ENCODE measurements at regions not wholly inside any gene's neighbourhood (a gene's known extent, or its start where the extent isn't known, plus 50 kb on each side); places are given as distances from the start of the nearest gene placed in this dataset.

DNA sequence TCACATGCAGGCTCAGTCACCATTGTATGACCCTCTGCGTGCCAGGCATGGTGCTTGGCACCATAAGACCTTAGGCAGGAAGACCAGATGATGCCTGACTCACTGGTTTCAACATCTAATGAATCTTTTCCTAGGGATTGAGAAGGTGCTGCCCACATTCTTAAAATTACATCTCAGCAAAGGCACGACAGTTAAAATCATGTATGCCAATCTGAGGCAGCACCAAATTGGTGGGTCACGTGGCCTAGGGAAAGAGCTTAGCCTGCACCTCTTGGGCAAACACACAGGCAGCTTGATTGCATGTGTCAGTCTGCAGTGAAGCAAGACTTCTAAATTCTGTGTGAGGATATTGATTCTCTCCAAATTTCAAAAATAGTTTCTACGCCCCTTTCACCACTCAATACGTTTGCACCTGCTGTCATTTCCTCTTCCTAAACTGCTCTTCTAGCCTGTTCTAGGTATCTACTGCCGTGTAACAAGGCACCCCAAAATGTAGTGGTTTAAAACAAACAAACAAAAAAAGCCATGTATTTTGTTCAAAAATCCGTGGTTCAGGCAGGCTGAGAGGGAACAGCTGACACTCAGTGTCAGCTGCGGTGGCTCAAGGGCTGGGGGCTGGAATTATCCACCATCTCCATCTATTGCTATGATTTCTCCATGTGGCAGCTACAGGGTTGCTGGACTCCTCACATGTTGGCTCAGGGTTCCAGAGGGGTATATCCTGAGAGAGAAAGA lies 160.2 kb upstream of the FGGY start:
- DNase-seq, result no peak

DNA sequence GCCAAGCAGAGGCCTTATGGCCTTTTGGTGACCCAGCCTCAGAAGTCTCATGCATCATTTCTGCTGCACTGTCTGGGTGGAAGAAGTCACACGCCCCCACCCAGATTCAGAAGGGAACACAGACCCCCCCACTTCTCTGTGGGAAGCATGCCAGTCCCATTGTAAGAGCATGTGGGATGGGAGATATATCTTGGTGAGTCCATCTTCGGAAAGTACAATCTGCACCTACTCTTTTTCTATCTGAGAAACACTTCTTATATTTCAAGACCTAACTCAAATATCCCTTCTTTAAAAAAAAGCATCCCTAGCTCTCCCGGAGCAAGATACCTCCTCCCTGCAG lies 159.6 kb upstream of the FGGY start:
- DNase-seq, result no peak

- DNase-seq, result no peak
Measured at GRCh38 chr1:59137968-59138367, 158.9 kb upstream of the FGGY start.

- peak; percentile 59 for DNase-seq
Measured at GRCh38 chr1:59138402-59138801, 158.5 kb upstream of the FGGY start.

GRCh38 chr1:59139396-59139795 lies 157.5 kb upstream of the FGGY start:
- no peak for DNase-seq

GRCh38 chr1:59141267-59141863 lies 155.5 kb upstream of the FGGY start:
- no peak for DNase-seq

DNA sequence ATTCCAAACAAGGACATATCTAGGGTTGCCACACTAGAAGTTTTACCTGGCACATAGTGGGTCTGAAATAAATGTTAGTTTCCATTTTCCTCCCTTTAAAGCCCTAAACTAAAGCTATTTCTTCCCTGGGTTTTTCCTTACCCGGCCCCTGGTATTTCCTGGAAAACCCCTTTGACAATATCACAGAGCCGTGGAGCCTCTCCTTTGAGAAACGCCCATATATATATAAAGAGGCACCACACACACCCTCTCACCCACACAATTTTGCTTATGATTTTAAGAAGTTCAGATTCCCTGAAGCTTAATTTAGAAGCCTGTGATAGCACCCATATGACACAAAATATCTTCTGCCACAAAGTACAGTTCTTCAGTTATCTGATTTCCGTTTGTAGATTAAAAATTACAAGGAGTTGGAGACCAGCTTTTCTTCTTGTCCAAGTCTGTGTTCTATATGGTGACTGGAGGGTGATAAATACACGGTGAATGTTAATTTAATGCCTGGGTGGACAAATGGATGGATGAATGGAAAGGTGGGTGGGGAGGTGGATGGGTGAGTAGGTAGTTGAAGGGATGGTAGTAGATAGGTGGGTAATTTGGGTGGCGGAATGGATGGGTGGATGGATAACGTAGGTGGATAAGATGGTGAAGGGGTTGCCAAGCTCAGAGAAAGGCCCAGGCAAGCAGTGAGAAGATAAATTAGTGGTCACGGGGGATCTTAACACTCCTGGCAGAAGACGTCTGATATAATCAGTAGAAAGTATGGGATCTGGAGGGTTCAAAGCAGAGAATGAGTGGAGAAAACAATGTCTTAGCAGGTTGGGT lies 154.4 kb upstream of the FGGY start:
- DNase-seq, result no peak

- DNase-seq, result no peak
Measured at GRCh38 chr1:59143133-59143487, 153.8 kb upstream of the FGGY start.

GRCh38 chr1:59143811-59144210 lies 153.1 kb upstream of the FGGY start:
- DNase-seq, result no peak

GRCh38 chr1:59144959-59145358 lies 151.9 kb upstream of the FGGY start:
- no peak for DNase-seq

DNA sequence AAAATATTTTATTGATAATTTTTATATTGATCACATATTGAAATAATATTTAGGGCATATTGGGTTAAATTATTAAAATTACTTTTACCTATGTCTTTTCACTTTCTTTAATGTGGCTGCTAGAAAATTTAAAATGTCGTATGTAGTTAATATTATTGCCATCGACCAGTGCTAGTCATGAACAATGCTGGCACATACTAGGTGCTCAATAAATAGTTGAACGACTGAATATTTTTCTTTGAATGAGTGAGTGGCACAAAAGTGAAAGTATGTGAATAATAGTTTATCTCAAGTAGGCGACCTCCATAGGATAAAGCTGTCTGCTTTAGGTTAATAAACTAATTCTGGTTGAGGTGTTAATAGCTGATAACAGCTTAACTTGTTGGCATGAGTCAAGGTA lies 150.8 kb upstream of the FGGY start:
- DNase-seq, result no peak

- DNase-seq, result no peak
Measured at GRCh38 chr1:59146651-59147358, 150.1 kb upstream of the FGGY start.

DNA sequence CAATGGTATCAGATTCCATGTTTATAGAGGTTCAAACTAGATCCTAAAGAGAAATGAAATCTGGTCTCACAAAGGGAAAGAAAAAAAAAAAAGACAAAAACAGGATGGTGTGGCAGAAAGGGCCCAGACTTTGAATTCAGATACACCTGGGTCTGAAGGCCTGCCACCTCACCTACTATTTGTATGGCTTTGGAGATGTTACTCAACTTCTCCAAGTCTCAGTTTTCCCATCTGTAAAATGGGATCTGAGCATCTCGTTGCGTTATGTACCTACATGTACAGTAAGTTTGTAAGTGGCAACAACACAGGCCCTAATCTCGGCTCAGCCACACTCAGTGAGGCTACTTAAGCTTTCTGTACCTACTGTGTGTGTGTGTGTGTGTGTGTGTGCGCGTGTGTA lies 147.5 kb upstream of the FGGY start:
- DNase-seq, result no peak

- DNase-seq, result no peak
Measured at GRCh38 chr1:59150577-59151386, 146.1 kb upstream of the FGGY start.

DNA sequence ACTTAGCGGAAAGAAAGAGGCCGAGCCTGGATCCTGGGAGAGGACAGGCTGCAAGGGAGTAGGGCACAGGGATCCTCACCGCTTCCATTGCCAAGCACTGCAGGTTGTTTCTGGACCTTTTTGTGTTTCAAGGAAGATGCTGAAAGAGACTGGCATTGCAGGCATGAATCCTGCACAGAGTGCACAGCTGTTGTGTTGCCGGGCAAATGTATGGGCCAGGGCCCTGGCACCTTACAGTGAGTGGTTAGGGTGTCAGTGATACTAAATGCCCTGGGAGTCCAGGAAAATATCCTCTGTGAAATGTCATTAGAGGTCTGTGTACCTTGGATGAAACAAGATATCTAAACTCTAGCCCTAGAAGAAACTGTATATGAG lies 145.5 kb upstream of the FGGY start:
- no peak for DNase-seq

GRCh38 chr1:59151860-59152259 lies 145.0 kb upstream of the FGGY start:
- DNase-seq, result no peak

- DNase-seq, result no peak
Measured at GRCh38 chr1:59152511-59152910, 144.4 kb upstream of the FGGY start.

DNA sequence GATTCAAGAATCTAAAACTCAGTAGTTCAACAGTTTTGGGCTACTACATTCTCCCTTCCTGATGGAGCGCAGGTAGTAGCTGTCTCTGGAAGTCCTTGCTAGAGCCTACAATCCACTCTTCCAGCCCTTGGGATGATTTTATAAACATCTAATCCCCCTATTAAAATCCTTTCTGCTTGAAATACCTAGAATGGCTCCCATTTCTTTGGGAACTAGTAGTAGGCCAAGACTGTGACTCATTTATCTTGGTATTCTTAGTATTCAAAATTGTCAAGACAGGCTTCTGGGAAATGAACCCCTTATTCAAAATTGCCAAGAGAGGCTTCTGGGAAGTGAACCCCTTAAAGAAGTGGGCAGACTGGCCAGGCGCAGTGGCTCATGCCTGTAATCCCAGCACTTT lies 142.5 kb upstream of the FGGY start:
- no peak for DNase-seq

DNA sequence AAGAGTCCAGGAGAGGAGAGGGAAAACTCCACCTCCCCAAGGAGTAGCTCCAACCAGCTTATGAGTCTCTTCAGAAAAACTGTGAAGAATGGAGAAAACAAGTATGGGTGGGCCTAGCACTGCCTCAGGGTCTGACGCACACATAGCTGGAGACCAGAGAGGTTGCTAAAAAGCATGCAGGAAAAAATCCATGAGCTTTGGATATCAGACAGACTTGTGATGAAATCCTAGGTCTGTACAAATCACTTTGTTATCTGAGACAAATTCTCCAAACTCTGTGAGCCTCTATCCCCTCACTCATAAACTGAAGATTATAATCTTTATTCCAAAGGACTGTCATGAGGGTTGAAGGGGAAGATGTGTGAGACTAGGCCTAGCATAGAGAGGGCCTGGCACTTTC lies 141.5 kb upstream of the FGGY start:
- DNase-seq, result no peak

- no peak for DNase-seq
Measured at GRCh38 chr1:59156051-59156450, 140.8 kb upstream of the FGGY start.

DNA sequence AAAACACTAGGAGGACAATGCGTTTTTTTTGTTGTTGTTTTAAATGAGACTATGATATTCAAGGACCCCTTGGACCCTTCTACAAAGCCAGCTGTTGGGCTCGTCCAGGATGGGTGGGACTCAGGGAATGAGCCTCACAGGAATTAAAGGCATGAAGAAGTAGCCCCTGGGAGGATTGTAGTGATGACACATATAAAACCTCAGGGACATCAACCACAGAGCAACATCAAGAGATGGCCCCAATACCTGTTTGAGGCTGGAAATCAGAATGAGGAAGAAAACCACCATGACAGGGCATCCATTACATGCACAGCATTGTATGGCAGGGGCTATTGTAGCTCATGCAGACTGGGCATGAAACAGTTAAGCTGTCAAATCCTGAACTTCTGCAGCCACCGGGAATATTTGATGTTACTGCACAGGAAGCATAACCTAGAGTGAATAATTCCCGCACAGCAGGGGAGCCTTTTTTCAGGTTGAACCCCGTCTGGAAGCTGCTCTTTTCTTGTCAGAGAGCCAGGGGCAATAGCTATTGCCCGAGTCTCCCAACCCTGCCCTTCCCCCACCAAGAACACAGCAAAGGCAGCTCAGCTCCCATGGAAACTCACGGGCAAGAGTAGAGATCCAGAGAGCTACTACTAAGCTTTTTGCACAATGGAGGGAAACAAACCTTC lies 140.2 kb upstream of the FGGY start:
- DNase-seq, result no peak

GRCh38 chr1:59158321-59158720 lies 138.6 kb upstream of the FGGY start:
- no peak for DNase-seq

All from KG1 (cell line).